SH-SY5Y (cell line): ENCODE measurements at regions not wholly inside any gene's neighbourhood (a gene's known extent, or its start where the extent isn't known, plus 50 kb on each side); places are given as distances from the start of the nearest gene placed in this dataset.

Source experiments
- GATA2 ChIP-seq: IDR thresholded peaks from 2 replicates; pipeline ENCODE4 v1.6.1; 2011; ENCODE audit warnings: mild to moderate bottlenecking, low read depth, low read length
- GATA3 ChIP-seq: IDR thresholded peaks from 2 replicates; pipeline ENCODE4 v1.6.1; 2011; ENCODE audit warnings: low read depth, mild to moderate bottlenecking, low read length, moderate library complexity

DNA sequence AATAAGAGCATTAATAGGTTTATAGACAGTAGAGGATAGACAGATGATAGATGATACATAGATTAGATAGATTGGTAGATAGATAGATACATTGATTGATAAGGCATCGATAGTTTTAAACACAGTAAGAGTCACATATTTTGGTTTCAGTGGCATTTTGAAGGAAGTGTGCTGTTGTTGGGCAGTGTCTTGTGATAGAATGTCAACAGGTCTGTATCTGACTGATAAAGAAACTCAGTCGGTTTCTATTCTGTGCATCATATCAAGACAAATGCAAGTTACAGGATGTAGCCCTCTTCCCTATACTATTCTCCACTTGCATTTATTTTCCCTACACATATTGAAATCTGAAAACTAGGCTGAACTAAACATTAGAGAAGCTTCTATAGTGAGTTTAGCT is 1229.0 kb upstream of the ZEB2 start:
- no peak for TF ChIP-seq GATA2
- TF ChIP-seq GATA3, result no peak
